ENCODE measurements at regions not wholly inside any gene's neighbourhood (a gene's known extent, or its start where the extent isn't known, plus 50 kb on each side); places are given as distances from the start of the nearest gene placed in this dataset.

- Histone ChIP-seq H3K27me3 (ENCODE audit: control insufficient read depth in 2 of 2, insufficient read depth in 1 of 2, low read length in 1 of 2) (no peaks in the 10 kb centered on the region), H3K27ac (ENCODE audit: low read depth in 1 of 2, low read length in 1 of 2) (no peak overlapping the region), H3K4me1 (ENCODE audit: control insufficient read depth in 2 of 2, insufficient read depth in 2 of 2, low read length in 2 of 2) (no peaks in the 10 kb centered on the region), H3K36me3 (ENCODE audit: control insufficient read depth in 2 of 2, insufficient read depth in 2 of 2, low read length in 1 of 2) (no peaks in the 10 kb centered on the region), H3K4me3 (ENCODE audit: low read length in 2 of 2) (no peak overlapping the region), H3K9me3 (ENCODE audit: control insufficient read depth in 2 of 2, insufficient read depth in 1 of 2, low read length in 1 of 2) (no peaks in the 10 kb centered on the region)
- 36% methylated on average over 3 of the region's 3 CpGs for WGBS
- peak in 6 of 9 donors; percentile 3 to 42 (median 4) for DNase-seq (ENCODE audit: low read depth in 6 of 9, low spot score in 9 of 9)
These were observed 157.4 kb upstream of the LAMA2 start for GRCh38 chr6:128725271-128726233.

- WGBS: 87% methylated on average over 5 of the region's 5 CpGs
These were observed 158.2 kb upstream of the LAMA2 start for GRCh38 chr6:128724738-128725137.

GRCh38 chr6:128723667-128724066, 159.3 kb upstream of the LAMA2 start:
- no peaks in the 10 kb centered on the region for H3K27me3 ChIP-seq (ENCODE audit: control insufficient read depth in 2 of 2, insufficient read depth in 1 of 2, low read length in 1 of 2)
- no peaks in the 10 kb centered on the region for H3K36me3 ChIP-seq (ENCODE audit: control insufficient read depth in 2 of 2, insufficient read depth in 2 of 2, low read length in 1 of 2)
- 51% methylated on average over 2 of the region's 2 CpGs for WGBS
- no peak for DNase-seq (ENCODE audit: low read depth in 6 of 9, low spot score in 9 of 9)
- no peak overlapping the region for H3K4me3 ChIP-seq (ENCODE audit: low read length in 2 of 2)
- no peaks in the 10 kb centered on the region for H3K9me3 ChIP-seq (ENCODE audit: control insufficient read depth in 2 of 2, insufficient read depth in 1 of 2, low read length in 1 of 2)
- no peak overlapping the region for H3K27ac ChIP-seq (ENCODE audit: low read depth in 1 of 2, low read length in 1 of 2)
- no peaks in the 10 kb centered on the region for H3K4me1 ChIP-seq (ENCODE audit: control insufficient read depth in 2 of 2, insufficient read depth in 2 of 2, low read length in 2 of 2)

More at GRCh38 chr6:128724738-128725137, 158.2 kb upstream of the LAMA2 start:
- no peak overlapping the region for H3K27ac ChIP-seq (ENCODE audit: low read depth in 1 of 2, low read length in 1 of 2)
- H3K9me3 ChIP-seq (ENCODE audit: control insufficient read depth in 2 of 2, insufficient read depth in 1 of 2, low read length in 1 of 2): no peaks in the 10 kb centered on the region
- no peaks in the 10 kb centered on the region for H3K4me1 ChIP-seq (ENCODE audit: control insufficient read depth in 2 of 2, insufficient read depth in 2 of 2, low read length in 2 of 2)
- H3K4me3 ChIP-seq (ENCODE audit: low read length in 2 of 2): no peak overlapping the region
- no peak for DNase-seq (ENCODE audit: low read depth in 6 of 9, low spot score in 9 of 9)
- no peaks in the 10 kb centered on the region for H3K27me3 ChIP-seq (ENCODE audit: control insufficient read depth in 2 of 2, insufficient read depth in 1 of 2, low read length in 1 of 2)
- H3K36me3 ChIP-seq (ENCODE audit: control insufficient read depth in 2 of 2, insufficient read depth in 2 of 2, low read length in 1 of 2): no peaks in the 10 kb centered on the region

GRCh38 chr6:128720891-128721290, 162.0 kb upstream of the LAMA2 start:
- no peak overlapping the region for H3K27ac ChIP-seq (ENCODE audit: low read depth in 1 of 2, low read length in 1 of 2)
- no peak for DNase-seq (ENCODE audit: low read depth in 6 of 9, low spot score in 9 of 9)
- H3K36me3 ChIP-seq (ENCODE audit: control insufficient read depth in 2 of 2, insufficient read depth in 2 of 2, low read length in 1 of 2): no peaks in the 10 kb centered on the region
- 86% methylated on average over 2 of the region's 2 CpGs for WGBS
- H3K4me3 ChIP-seq (ENCODE audit: low read length in 2 of 2): no peak overlapping the region
- H3K9me3 ChIP-seq (ENCODE audit: control insufficient read depth in 2 of 2, insufficient read depth in 1 of 2, low read length in 1 of 2): no peaks in the 10 kb centered on the region
- no peaks in the 10 kb centered on the region for H3K27me3 ChIP-seq (ENCODE audit: control insufficient read depth in 2 of 2, insufficient read depth in 1 of 2, low read length in 1 of 2)
- H3K4me1 ChIP-seq (ENCODE audit: control insufficient read depth in 2 of 2, insufficient read depth in 2 of 2, low read length in 2 of 2): no peaks in the 10 kb centered on the region

- Histone ChIP-seq H3K9me3 (ENCODE audit: control insufficient read depth in 2 of 2, insufficient read depth in 1 of 2, low read length in 1 of 2) (no peaks in the 10 kb centered on the region), H3K4me3 (ENCODE audit: low read length in 2 of 2) (no peak overlapping the region), H3K27me3 (ENCODE audit: control insufficient read depth in 2 of 2, insufficient read depth in 1 of 2, low read length in 1 of 2) (no peaks in the 10 kb centered on the region), H3K27ac (ENCODE audit: low read depth in 1 of 2, low read length in 1 of 2) (no peak overlapping the region), H3K4me1 (ENCODE audit: control insufficient read depth in 2 of 2, insufficient read depth in 2 of 2, low read length in 2 of 2) (no peaks in the 10 kb centered on the region), H3K36me3 (ENCODE audit: control insufficient read depth in 2 of 2, insufficient read depth in 2 of 2, low read length in 1 of 2) (no peaks in the 10 kb centered on the region)
- WGBS: 95% methylated on average over 3 of the region's 3 CpGs
- DNase-seq (ENCODE audit: low read depth in 6 of 9, low spot score in 9 of 9): no peak
These were observed 163.2 kb upstream of the LAMA2 start for GRCh38 chr6:128719786-128720185.

GRCh38 chr6:128713461-128713860, 169.5 kb upstream of the LAMA2 start:
- Histone ChIP-seq H3K27me3 (ENCODE audit: control insufficient read depth in 2 of 2, insufficient read depth in 1 of 2, low read length in 1 of 2) (no peaks in the 10 kb centered on the region), H3K4me3 (ENCODE audit: low read length in 2 of 2) (no peak overlapping the region), H3K36me3 (ENCODE audit: control insufficient read depth in 2 of 2, insufficient read depth in 2 of 2, low read length in 1 of 2) (no peaks in the 10 kb centered on the region), H3K9me3 (ENCODE audit: control insufficient read depth in 2 of 2, insufficient read depth in 1 of 2, low read length in 1 of 2) (no peaks in the 10 kb centered on the region), H3K4me1 (ENCODE audit: control insufficient read depth in 2 of 2, insufficient read depth in 2 of 2, low read length in 2 of 2) (no peaks in the 10 kb centered on the region), H3K27ac (ENCODE audit: low read depth in 1 of 2, low read length in 1 of 2) (no peak overlapping the region)
- WGBS: 94% methylated on average over 2 of the region's 2 CpGs
- DNase-seq (ENCODE audit: low read depth in 6 of 9, low spot score in 9 of 9): no peak

- H3K9me3 ChIP-seq (ENCODE audit: control insufficient read depth in 2 of 2, insufficient read depth in 1 of 2, low read length in 1 of 2): no peaks in the 10 kb centered on the region
- H3K27ac ChIP-seq (ENCODE audit: low read depth in 1 of 2, low read length in 1 of 2): no peak overlapping the region
- H3K4me1 ChIP-seq (ENCODE audit: control insufficient read depth in 2 of 2, insufficient read depth in 2 of 2, low read length in 2 of 2): no peaks in the 10 kb centered on the region
- DNase-seq (ENCODE audit: low read depth in 6 of 9, low spot score in 9 of 9): no peak
- no peak overlapping the region for H3K4me3 ChIP-seq (ENCODE audit: low read length in 2 of 2)
- no peaks in the 10 kb centered on the region for H3K27me3 ChIP-seq (ENCODE audit: control insufficient read depth in 2 of 2, insufficient read depth in 1 of 2, low read length in 1 of 2)
- H3K36me3 ChIP-seq (ENCODE audit: control insufficient read depth in 2 of 2, insufficient read depth in 2 of 2, low read length in 1 of 2): no peaks in the 10 kb centered on the region
- WGBS: 89% methylated on average over 1 of the region's 1 CpG
These were observed 170.0 kb upstream of the LAMA2 start for GRCh38 chr6:128712898-128713297.

GRCh38 chr6:128711149-128711548, 171.8 kb upstream of the LAMA2 start:
- Histone ChIP-seq H3K27me3 (ENCODE audit: control insufficient read depth in 2 of 2, insufficient read depth in 1 of 2, low read length in 1 of 2) (no peaks in the 10 kb centered on the region), H3K9me3 (ENCODE audit: control insufficient read depth in 2 of 2, insufficient read depth in 1 of 2, low read length in 1 of 2) (no peaks in the 10 kb centered on the region), H3K4me3 (ENCODE audit: low read length in 2 of 2) (no peak overlapping the region), H3K36me3 (ENCODE audit: control insufficient read depth in 2 of 2, insufficient read depth in 2 of 2, low read length in 1 of 2) (no peaks in the 10 kb centered on the region), H3K4me1 (ENCODE audit: control insufficient read depth in 2 of 2, insufficient read depth in 2 of 2, low read length in 2 of 2) (no peaks in the 10 kb centered on the region), H3K27ac (ENCODE audit: low read depth in 1 of 2, low read length in 1 of 2) (no peak overlapping the region)
- no peak for DNase-seq (ENCODE audit: low read depth in 6 of 9, low spot score in 9 of 9)
- 95% methylated on average over 3 of the region's 3 CpGs for WGBS

- H3K36me3 ChIP-seq (ENCODE audit: control insufficient read depth in 2 of 2, insufficient read depth in 2 of 2, low read length in 1 of 2): no peaks in the 10 kb centered on the region
- no peak overlapping the region for H3K27ac ChIP-seq (ENCODE audit: low read depth in 1 of 2, low read length in 1 of 2)
- DNase-seq (ENCODE audit: low read depth in 6 of 9, low spot score in 9 of 9): no peak
- H3K9me3 ChIP-seq (ENCODE audit: control insufficient read depth in 2 of 2, insufficient read depth in 1 of 2, low read length in 1 of 2): no peaks in the 10 kb centered on the region
- H3K4me3 ChIP-seq (ENCODE audit: low read length in 2 of 2): no peak overlapping the region
- H3K27me3 ChIP-seq (ENCODE audit: control insufficient read depth in 2 of 2, insufficient read depth in 1 of 2, low read length in 1 of 2): no peaks in the 10 kb centered on the region
- H3K4me1 ChIP-seq (ENCODE audit: control insufficient read depth in 2 of 2, insufficient read depth in 2 of 2, low read length in 2 of 2): no peaks in the 10 kb centered on the region
- WGBS: 95% methylated on average over 2 of the region's 2 CpGs
These were observed 172.6 kb upstream of the LAMA2 start for GRCh38 chr6:128710315-128710714.
